ENCODE measurements at regions not wholly inside any gene's neighbourhood (a gene's known extent, or its start where the extent isn't known, plus 50 kb on each side); places are given as distances from the start of the nearest gene placed in this dataset.

GRCh38 chr11:91241226-91241625, 983.4 kb upstream of the FAT3 start:
- no peak for DNase-seq (ENCODE audit: low spot score)

GRCh38 chr11:91239359-91239758, 985.3 kb upstream of the FAT3 start:
- DNase-seq (ENCODE audit: low spot score) = no peak

GRCh38 chr11:91231226-91231625, 993.4 kb upstream of the FAT3 start:
- DNase-seq (ENCODE audit: low spot score) = no peak

- DNase-seq (ENCODE audit: low spot score) = no peak
These were observed 994.0 kb upstream of the FAT3 start for GRCh38 chr11:91230647-91231046.

GRCh38 chr11:91222830-91223229, 1000.0 kb upstream of the CHORDC1 start:
- DNase-seq (ENCODE audit: low spot score) = no peak

GRCh38 chr11:91220476-91221202, 997.8 kb upstream of the CHORDC1 start:
- no peak for DNase-seq (ENCODE audit: low spot score)

GRCh38 chr11:91219535-91219934, 996.7 kb upstream of the CHORDC1 start:
- DNase-seq (ENCODE audit: low spot score) = no peak

DNA sequence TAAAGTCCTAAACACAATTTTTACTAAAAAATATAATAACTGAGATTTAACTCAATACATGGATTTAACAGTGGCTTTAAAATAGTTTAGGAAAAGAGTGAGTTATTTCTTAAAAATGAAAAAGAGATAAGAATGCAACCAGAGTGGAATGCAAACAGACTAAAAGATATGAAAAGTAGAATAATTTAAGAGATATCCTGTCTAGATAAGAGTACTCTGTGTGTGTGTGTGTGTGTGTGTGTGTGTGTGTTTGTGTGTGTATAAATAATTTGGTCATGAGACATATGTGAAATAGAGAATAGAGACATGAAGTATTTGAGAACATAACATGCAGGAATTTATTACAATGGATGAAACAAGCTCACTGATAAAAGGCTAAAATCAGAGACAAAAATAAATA, 986.9 kb upstream of the CHORDC1 start:
- DNase-seq (ENCODE audit: low spot score) = no peak

DNA sequence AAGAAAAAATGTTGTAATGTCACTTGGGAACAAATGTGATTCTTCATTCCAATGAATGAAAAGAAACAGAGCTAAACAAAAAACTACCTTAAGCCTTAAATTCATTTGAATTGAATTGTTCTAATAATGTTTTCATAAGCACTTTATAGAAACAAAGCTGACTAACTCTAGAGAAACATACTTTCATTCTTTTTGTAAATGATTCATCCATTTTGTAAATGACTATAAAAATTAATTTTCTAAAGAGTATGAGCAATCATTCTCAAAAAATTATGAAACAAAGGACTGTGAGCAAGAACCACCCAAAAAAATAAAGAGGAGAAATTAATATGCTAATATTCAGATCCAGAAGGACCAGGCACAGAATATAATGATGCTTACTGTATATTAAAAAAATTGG, 986.5 kb upstream of the CHORDC1 start:
- no peak for DNase-seq (ENCODE audit: low spot score)

GRCh38 chr11:91199866-91200265, 977.0 kb upstream of the CHORDC1 start:
- DNase-seq (ENCODE audit: low spot score) = no peak

GRCh38 chr11:91194546-91194945, 971.7 kb upstream of the CHORDC1 start:
- no peak for DNase-seq (ENCODE audit: low spot score)

GRCh38 chr11:91188484-91188883, 965.6 kb upstream of the CHORDC1 start:
- DNase-seq (ENCODE audit: low spot score) = no peak

DNA sequence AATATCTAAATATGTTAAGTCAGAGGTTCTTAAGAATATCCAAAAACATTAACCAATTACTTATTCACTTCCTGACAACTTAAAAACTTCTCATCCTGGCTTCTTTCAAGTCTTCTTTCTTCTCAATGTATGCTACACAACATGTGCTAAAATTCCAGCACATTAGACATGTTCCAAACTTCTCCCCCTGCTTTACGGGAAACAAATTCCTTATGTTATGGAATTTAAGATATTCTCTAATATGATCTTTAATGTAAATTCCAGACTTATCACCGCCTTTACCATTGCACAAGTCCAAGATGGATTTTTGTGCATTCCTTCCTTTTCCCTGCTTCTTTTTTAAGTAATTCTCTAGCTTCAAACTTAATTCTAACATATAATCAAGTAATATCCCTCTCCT, 964.5 kb upstream of the CHORDC1 start:
- DNase-seq (ENCODE audit: low spot score) = no peak

- DNase-seq (ENCODE audit: low spot score) = no peak
These were observed 955.5 kb upstream of the CHORDC1 start for GRCh38 chr11:91178366-91178765.

DNA sequence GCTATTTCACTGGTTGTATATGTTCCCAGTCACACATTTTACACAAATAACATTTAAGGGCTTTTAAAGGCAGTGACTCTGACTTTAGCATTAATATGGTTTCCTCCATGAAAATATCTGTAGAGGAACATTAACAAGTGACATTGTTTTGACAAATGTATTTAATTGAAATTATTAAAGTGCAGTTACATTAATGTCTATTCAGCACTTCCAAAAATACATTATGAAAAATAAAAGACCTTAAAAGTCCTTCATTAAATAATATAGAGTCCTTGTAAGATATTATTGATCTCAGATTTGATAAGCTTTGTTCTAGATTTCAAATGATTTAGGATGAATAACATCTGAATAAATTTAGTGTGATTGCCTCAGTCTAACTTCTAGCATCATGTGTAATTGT, 951.9 kb upstream of the CHORDC1 start:
- no peak for DNase-seq (ENCODE audit: low spot score)

DNA sequence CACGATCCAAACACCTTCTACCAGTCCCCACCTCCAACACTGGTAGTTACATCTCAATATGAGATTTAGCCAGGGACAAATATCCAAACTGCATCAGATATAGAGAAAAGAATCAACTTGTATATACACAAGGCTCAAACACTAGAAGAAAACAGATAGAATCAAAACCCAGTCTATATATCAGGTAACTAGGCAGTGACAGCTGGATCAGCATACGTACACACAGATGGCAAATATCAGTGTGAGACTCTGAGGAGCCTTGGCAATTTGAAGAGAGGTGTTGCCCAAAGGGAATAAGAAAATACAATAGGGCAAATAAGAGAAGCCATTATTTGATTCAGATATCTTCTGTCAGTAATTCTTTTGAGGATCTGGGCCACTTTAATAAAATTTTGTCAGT, 951.3 kb upstream of the CHORDC1 start:
- no peak for DNase-seq (ENCODE audit: low spot score)

- no peak for DNase-seq (ENCODE audit: low spot score)
These were observed 950.9 kb upstream of the CHORDC1 start for GRCh38 chr11:91173701-91174100.

DNA sequence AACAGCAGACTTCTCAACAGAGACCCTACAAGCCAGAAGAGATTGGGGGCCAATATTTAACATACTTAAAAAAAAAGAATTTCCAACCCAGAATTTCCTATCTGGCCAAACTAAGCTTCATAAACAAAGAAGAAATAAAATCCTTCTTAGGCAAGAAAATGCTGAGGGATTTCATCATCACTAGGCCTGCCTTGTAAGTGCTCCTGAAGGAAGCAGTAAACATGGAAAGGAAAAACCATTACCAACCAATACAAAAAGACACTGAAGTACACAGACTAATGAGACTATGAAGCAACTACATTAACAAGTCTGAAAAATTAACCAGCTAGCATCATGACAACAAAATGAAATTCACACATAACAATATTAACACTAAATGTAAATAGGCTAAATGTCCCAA, 947.9 kb upstream of the CHORDC1 start:
- no peak for DNase-seq (ENCODE audit: low spot score)

- DNase-seq (ENCODE audit: low spot score) = no peak
These were observed 941.6 kb upstream of the CHORDC1 start for GRCh38 chr11:91164452-91164822.

- DNase-seq (ENCODE audit: low spot score) = no peak
These were observed 941.0 kb upstream of the CHORDC1 start for GRCh38 chr11:91163619-91164451.

DNA sequence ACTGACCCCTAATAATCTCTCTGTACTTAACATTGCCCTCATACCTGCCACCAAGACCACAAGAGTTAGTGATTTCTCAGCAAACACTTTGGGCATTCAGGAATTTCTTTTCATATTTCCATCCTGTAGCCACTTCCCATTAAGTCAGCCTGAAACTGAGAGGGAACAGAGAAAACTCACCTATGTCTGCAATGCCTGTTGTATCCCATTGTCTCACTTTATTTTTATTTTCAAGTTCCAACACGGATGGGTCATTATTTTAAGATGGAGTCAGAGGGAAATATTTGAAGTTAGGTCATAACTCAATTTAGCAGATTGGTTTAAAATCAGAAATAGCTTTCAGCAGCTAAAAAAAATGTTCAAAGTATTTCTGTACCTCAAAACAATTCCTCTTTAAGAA, 937.8 kb upstream of the CHORDC1 start:
- no peak for DNase-seq (ENCODE audit: low spot score)

DNA sequence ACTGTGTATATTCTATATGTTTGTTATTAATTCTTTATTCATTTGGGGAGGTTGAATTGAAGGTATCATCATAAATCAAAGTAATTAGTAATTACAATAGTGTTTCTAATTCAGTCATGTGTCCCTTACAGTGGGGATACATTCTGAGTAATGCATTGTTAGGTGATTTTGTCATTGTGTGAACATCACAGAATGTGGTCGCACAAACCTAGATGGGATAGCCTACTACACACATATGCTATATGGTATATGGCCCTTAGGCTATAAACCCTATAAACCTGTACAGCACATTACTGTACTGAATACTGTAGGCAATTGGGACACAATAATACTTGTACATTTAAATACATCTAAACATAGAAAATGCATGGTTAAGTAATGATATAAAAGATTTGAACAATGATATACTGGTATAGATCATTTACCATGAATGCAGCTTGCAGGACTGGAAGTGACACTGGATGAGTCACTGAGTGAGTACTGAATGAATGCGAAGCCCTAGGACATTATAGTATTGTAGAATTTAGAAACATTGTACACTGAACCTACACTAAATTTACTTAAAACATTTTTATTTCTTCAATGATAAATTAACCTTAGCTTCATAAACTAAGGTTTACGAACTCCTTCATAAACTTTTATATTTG, 936.2 kb upstream of the CHORDC1 start:
- no peak for DNase-seq (ENCODE audit: low spot score)

GRCh38 chr11:91158297-91158696, 935.4 kb upstream of the CHORDC1 start:
- DNase-seq (ENCODE audit: low spot score) = no peak

All from LoVo (cell line).